ENCODE measurements at regions not wholly inside any gene's neighbourhood (a gene's known extent, or its start where the extent isn't known, plus 50 kb on each side); places are given as distances from the start of the nearest gene placed in this dataset.

- DNase-seq = no peak
These were observed 67.9 kb upstream of the ROBO1 start for GRCh38 chr3:79835701-79836100.

- no peak for DNase-seq
These were observed 56.4 kb upstream of the ROBO1 start for GRCh38 chr3:79824166-79824565.

GRCh38 chr3:79822076-79822475 is 54.3 kb upstream of the ROBO1 start:
- no peak for DNase-seq

GRCh38 chr3:79820089-79820488 is 52.3 kb upstream of the ROBO1 start:
- no peak for DNase-seq

- no peak for DNase-seq
These were observed 50.2 kb upstream of the ROBO1 start for GRCh38 chr3:79818015-79818414.
